Peyer's patch (tissue), 4 donors: ENCODE measurements at regions not wholly inside any gene's neighbourhood (a gene's known extent, or its start where the extent isn't known, plus 50 kb on each side); places are given as distances from the start of the nearest gene placed in this dataset.

Source experiments
- CTCF ChIP-seq, 6 experiments: fragments of 450-650 bp in 4 of 6; fragments of 200-600 bp in 2 of 6; sonication (generic) in 1 of 6; IDR thresholded peaks; one replicate each; pipeline ENCODE4 v1.5.1; 2017 to 2019; ENCODE audit warnings: antibody characterized with exemption in 6 of 6, mild to moderate bottlenecking in 3 of 6, moderate library complexity in 1 of 6
- POLR2A ChIP-seq, 2 donors: fragments of 450-650 bp; IDR thresholded peaks; one replicate each; pipeline ENCODE4 v1.5.1; 2017; ENCODE audit warnings: antibody characterized with exemption in 2 of 2, mild to moderate bottlenecking in 2 of 2, moderate library complexity in 2 of 2

GRCh38 chr15:46778876-46779275 is 938.4 kb upstream of the SEMA6D start:
- TF ChIP-seq POLR2A (IDR thresholded peaks at IDR 0.05): no peak
- TF ChIP-seq CTCF (IDR thresholded peaks at IDR 0.05): no peak
